HG03565 (cell line): ENCODE measurements at regions not wholly inside any gene's neighbourhood (a gene's known extent, or its start where the extent isn't known, plus 50 kb on each side); places are given as distances from the start of the nearest gene placed in this dataset.
"Not testable (repeated sequence)": the region's sequence is repeated elsewhere in the genome, so short reads cannot be mapped to it uniquely, and the experiment has no call there.

Source experiments
- ATAC-seq: cut with Tn5 transposase; IDR thresholded peaks from one replicate; pipeline ENCODE4 v1.9.1; 2021; ENCODE audit warnings: mild to moderate bottlenecking, moderate library complexity; ENCODE audit not compliant: unreplicated experiment

GRCh38 chr9:83138422-83139135 lies 75.6 kb upstream of the RASEF start:
- ATAC-seq: no peak

- ATAC-seq: no peak
Measured at GRCh38 chr9:83133316-83133715, 70.4 kb upstream of the RASEF start.

- no peak for ATAC-seq
Measured at GRCh38 chr9:83132768-83133167, 69.8 kb upstream of the RASEF start.

GRCh38 chr9:83130541-83130940 lies 67.6 kb upstream of the RASEF start:
- no peak for ATAC-seq

- ATAC-seq: no peak
Measured at GRCh38 chr9:83125671-83126070, 62.7 kb upstream of the RASEF start.

- no peak for ATAC-seq
Measured at GRCh38 chr9:83119873-83120272, 56.9 kb upstream of the RASEF start.

GRCh38 chr9:83116026-83116425 lies 53.1 kb upstream of the RASEF start:
- no peak for ATAC-seq

GRCh38 chr9:83113445-83113844 lies 50.5 kb upstream of the RASEF start:
- ATAC-seq: not testable (repeated sequence)
